Gastrocnemius medialis (tissue), 4 donors: ENCODE measurements at regions not wholly inside any gene's neighbourhood (a gene's known extent, or its start where the extent isn't known, plus 50 kb on each side); places are given as distances from the start of the nearest gene placed in this dataset.

Experiments used
- POLR2A ChIP-seq, 2 donors: fragments of 450-650 bp; IDR thresholded peaks; one replicate each; pipeline ENCODE4 v1.6.1; 2017; ENCODE audit warnings: antibody characterized with exemption in 2 of 2, mild to moderate bottlenecking in 2 of 2, moderate library complexity in 2 of 2
- TF ChIP-seq, protein P1 (sequence below), 5 experiments: fragments of 450-650 bp in 3 of 5; fragments of 200-600 bp in 2 of 5; sonication (generic) in 2 of 5; IDR thresholded peaks in 4 of 5; conservative IDR thresholded peaks in 1 of 5; 1 replicate in 4 of 5; 2 replicates in 1 of 5; pipeline ENCODE4 v1.5.1; 2016 to 2019; ENCODE audit warnings: antibody characterized with exemption in 5 of 5, mild to moderate bottlenecking in 3 of 5, moderate library complexity in 3 of 5

DNA sequence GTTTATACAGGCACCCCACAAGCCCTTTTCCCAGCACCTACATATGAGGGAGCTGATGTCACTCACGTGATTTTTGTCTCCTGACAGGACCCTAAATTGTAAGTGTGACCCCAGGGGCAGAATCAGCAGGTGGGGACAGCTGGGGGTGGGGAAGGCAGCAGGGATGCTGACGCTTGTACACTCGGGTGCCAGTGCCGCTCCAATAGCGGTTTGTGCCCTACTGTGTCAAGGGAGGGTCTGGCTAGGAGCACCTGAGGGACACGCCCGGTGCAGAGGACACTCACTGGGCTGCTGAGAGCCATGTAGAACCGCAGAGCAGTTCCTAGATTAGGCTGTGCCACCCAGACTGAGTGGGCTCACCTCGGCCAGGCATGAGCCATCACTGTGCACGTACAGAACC is 81.3 kb downstream of the SCGB2B2 start:
- TF ChIP-seq, protein P1, sequence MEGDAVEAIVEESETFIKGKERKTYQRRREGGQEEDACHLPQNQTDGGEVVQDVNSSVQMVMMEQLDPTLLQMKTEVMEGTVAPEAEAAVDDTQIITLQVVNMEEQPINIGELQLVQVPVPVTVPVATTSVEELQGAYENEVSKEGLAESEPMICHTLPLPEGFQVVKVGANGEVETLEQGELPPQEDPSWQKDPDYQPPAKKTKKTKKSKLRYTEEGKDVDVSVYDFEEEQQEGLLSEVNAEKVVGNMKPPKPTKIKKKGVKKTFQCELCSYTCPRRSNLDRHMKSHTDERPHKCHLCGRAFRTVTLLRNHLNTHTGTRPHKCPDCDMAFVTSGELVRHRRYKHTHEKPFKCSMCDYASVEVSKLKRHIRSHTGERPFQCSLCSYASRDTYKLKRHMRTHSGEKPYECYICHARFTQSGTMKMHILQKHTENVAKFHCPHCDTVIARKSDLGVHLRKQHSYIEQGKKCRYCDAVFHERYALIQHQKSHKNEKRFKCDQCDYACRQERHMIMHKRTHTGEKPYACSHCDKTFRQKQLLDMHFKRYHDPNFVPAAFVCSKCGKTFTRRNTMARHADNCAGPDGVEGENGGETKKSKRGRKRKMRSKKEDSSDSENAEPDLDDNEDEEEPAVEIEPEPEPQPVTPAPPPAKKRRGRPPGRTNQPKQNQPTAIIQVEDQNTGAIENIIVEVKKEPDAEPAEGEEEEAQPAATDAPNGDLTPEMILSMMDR (IDR thresholded peaks at IDR 0.05 in 4 of 5, conservative IDR thresholded peaks at IDR 0.05 in 1 of 5), result no peak
- no peak for TF ChIP-seq POLR2A (IDR thresholded peaks at IDR 0.05)
